Ishikawa (cell line): ENCODE measurements at regions not wholly inside any gene's neighbourhood (a gene's known extent, or its start where the extent isn't known, plus 50 kb on each side); places are given as distances from the start of the nearest gene placed in this dataset.

Source experiments
- CEBPB ChIP-seq: IDR thresholded peaks from 2 replicates; pipeline ENCODE4 v1.6.1; 2012
- CREB1 ChIP-seq: IDR thresholded peaks from 2 replicates; pipeline ENCODE4 v1.6.1; 2012; ENCODE audit warnings: low read depth
- EGR1 ChIP-seq: IDR thresholded peaks from 2 replicates; pipeline ENCODE4 v1.6.1; 2012
- EP300 ChIP-seq: IDR thresholded peaks from 2 replicates; pipeline ENCODE4 v1.6.1; 2012; ENCODE audit warnings: borderline replicate concordance
- FOXM1 ChIP-seq: IDR thresholded peaks from 2 replicates; pipeline ENCODE4 v1.6.1; 2012; ENCODE audit warnings: low read depth, borderline replicate concordance
- NFIC ChIP-seq: IDR thresholded peaks from 2 replicates; pipeline ENCODE4 v1.6.1; 2012
- RAD21 ChIP-seq: IDR thresholded peaks from 2 replicates; pipeline ENCODE4 v1.6.1; 2012; ENCODE audit warnings: low read depth
- TAF1 ChIP-seq: IDR thresholded peaks from 2 replicates; pipeline ENCODE4 v1.6.1; 2012; ENCODE audit warnings: low read depth, mild to moderate bottlenecking
- TEAD4 ChIP-seq: IDR thresholded peaks from 2 replicates; pipeline ENCODE4 v1.6.1; 2012
- YY1 ChIP-seq: IDR thresholded peaks from 2 replicates; pipeline ENCODE4 v1.6.1; 2012; ENCODE audit warnings: low read depth
- ZBTB7A ChIP-seq: IDR thresholded peaks from 2 replicates; pipeline ENCODE4 v1.6.1; 2012; ENCODE audit warnings: low read depth
- TF ChIP-seq, protein P1 (sequence below): IDR thresholded peaks from 2 replicates; pipeline ENCODE4 v1.6.1; 2012
- TF ChIP-seq, protein P2 (sequence below): IDR thresholded peaks from 2 replicates; pipeline ENCODE4 v1.6.1; 2012; ENCODE audit warnings: low read depth, mild to moderate bottlenecking
- TF ChIP-seq, protein P3 (sequence below): IDR thresholded peaks from 2 replicates; pipeline ENCODE4 v1.6.1; 2012

DNA sequence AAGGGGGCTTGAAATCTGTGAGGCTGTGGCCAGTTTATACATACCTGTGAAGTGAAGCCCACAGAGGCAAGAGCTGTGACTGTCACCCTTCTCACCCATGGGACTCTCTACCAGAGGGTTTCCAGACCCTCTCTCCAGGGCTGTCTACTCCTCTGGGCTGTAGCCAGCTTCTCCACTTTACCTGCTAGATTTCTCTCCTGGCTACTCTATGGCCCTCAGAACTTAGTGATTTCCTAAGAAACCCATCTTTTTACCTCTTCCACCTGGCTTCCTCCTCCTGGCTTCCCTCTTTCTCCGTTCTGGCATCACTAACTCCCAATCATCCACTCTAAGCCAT lies 78.0 kb downstream of the SEC61B start:
- TF ChIP-seq FOXM1 (no peak), YY1 (no peak), CEBPB (no peak), NFIC (no peak), EP300 (no peak), TEAD4 (no peak), CREB1 (no peak), EGR1 (no peak), ZBTB7A (no peak), RAD21 (no peak), TAF1 (no peak)
- TF ChIP-seq, protein P1, sequence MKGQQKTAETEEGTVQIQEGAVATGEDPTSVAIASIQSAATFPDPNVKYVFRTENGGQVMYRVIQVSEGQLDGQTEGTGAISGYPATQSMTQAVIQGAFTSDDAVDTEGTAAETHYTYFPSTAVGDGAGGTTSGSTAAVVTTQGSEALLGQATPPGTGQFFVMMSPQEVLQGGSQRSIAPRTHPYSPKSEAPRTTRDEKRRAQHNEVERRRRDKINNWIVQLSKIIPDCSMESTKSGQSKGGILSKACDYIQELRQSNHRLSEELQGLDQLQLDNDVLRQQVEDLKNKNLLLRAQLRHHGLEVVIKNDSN: no peak
- TF ChIP-seq, protein P2, sequence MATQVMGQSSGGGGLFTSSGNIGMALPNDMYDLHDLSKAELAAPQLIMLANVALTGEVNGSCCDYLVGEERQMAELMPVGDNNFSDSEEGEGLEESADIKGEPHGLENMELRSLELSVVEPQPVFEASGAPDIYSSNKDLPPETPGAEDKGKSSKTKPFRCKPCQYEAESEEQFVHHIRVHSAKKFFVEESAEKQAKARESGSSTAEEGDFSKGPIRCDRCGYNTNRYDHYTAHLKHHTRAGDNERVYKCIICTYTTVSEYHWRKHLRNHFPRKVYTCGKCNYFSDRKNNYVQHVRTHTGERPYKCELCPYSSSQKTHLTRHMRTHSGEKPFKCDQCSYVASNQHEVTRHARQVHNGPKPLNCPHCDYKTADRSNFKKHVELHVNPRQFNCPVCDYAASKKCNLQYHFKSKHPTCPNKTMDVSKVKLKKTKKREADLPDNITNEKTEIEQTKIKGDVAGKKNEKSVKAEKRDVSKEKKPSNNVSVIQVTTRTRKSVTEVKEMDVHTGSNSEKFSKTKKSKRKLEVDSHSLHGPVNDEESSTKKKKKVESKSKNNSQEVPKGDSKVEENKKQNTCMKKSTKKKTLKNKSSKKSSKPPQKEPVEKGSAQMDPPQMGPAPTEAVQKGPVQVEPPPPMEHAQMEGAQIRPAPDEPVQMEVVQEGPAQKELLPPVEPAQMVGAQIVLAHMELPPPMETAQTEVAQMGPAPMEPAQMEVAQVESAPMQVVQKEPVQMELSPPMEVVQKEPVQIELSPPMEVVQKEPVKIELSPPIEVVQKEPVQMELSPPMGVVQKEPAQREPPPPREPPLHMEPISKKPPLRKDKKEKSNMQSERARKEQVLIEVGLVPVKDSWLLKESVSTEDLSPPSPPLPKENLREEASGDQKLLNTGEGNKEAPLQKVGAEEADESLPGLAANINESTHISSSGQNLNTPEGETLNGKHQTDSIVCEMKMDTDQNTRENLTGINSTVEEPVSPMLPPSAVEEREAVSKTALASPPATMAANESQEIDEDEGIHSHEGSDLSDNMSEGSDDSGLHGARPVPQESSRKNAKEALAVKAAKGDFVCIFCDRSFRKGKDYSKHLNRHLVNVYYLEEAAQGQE: no peak
- TF ChIP-seq, protein P3, sequence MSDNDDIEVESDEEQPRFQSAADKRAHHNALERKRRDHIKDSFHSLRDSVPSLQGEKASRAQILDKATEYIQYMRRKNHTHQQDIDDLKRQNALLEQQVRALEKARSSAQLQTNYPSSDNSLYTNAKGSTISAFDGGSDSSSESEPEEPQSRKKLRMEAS: no peak
